Small intestine (tissue), 7 donors: ENCODE measurements at regions not wholly inside any gene's neighbourhood (a gene's known extent, or its start where the extent isn't known, plus 50 kb on each side); places are given as distances from the start of the nearest gene placed in this dataset.

Experiments
- DNase-seq, 2 donors: peaks; one replicate each; pipeline versions ENCODE4 v3.0.0 to v3.0.0-alpha.2; 2013
- FAIRE-seq: peaks from 2 replicates; lab custom pipeline; 2012; peaks lifted over from hg19 to GRCh38; lab: Jason Lieb, UNC
- H3K27ac ChIP-seq, 3 donors: one replicate each; pipeline ENCODE4 v1.5.1; 2013; ENCODE audit warnings: low read length in 2 of 3, mild to moderate bottlenecking in 2 of 3, control low read depth in 1 of 3, inconsistent platforms in 1 of 3, low read depth in 1 of 3, moderate library complexity in 1 of 3
- H3K27me3 ChIP-seq, 3 donors: one replicate each; pipeline ENCODE4 v1.6.1; 2013; ENCODE audit warnings: low read length in 3 of 3, inconsistent platforms in 1 of 3; ENCODE audit not compliant: control insufficient read depth in 3 of 3, insufficient read depth in 3 of 3
- H3K36me3 ChIP-seq, 3 donors: one replicate each; pipeline ENCODE4 v1.6.1; 2013; ENCODE audit warnings: low read length in 3 of 3, inconsistent platforms in 1 of 3, low read depth in 1 of 3, mild to moderate bottlenecking in 1 of 3, moderate library complexity in 1 of 3; ENCODE audit not compliant: control insufficient read depth in 3 of 3, insufficient read depth in 2 of 3
- H3K4me1 ChIP-seq, 3 donors: one replicate each; pipeline ENCODE4 v1.6.1; 2013; ENCODE audit warnings: low read length in 2 of 3, inconsistent platforms in 1 of 3, low read depth in 1 of 3, mild to moderate bottlenecking in 1 of 3, moderate library complexity in 1 of 3; ENCODE audit not compliant: control insufficient read depth in 3 of 3, insufficient read depth in 2 of 3
- H3K4me3 ChIP-seq, 3 donors: one replicate each; pipeline ENCODE4 v1.5.1; 2013; ENCODE audit warnings: low read length in 3 of 3, control low read depth in 1 of 3, inconsistent platforms in 1 of 3, low read depth in 1 of 3, mild to moderate bottlenecking in 1 of 3, moderate library complexity in 1 of 3
- H3K9me3 ChIP-seq, 2 donors: one replicate each; pipeline ENCODE4 v1.6.1; 2013; ENCODE audit warnings: low read depth in 1 of 2, low read length in 1 of 2; ENCODE audit not compliant: control insufficient read depth in 2 of 2, insufficient read depth in 1 of 2
- WGBS, 3 donors: extraction: QIAGEN DNeasy Blood & Tissue Kit; methylation state at CpG; one replicate each; pipeline ENCODE4 v1.1.7; 2013; 5-methylcytosine and 5-hydroxymethylcytosine counted together
- donor health status: healthy with polysubstance abuse.
- donor health status: control.
- donor health status: control.
- donor health status: Bipolar disorder and iron deficiency.
- donor health status: healthy.

DNA sequence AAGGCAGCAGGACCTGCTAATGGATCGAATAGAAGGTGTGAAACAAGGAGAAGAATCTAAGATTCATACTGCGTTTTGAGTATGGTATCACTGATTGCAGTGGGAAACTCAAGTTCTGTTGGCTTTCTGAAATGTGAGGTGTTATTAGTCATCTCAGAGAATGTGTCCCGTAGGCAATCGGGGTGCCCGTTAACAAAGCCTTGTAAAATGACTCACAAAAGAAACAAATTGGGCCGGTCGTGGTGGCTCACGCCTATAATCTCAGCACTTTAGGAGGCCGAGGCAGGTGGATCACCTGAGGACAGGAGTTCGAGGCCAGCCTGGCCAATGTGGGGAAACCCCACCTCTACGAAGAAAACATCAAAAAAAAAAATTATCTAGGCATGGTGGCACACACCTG, 118.2 kb upstream of the C7orf33 start:
- no peak for DNase-seq
- no peaks in the 10 kb centered on the region for H3K9me3 ChIP-seq
- no peaks in the 10 kb centered on the region for H3K4me1 ChIP-seq
- H3K36me3 ChIP-seq: no peaks in the 10 kb centered on the region
- H3K4me3 ChIP-seq: no peak overlapping the region
- WGBS, 3 donors: 28 to 65% (median 42%) methylated on average over 11 of the region's 11 CpGs
- no peak for FAIRE-seq
- no peaks in the 10 kb centered on the region for H3K27me3 ChIP-seq
- no peak overlapping the region for H3K27ac ChIP-seq

- WGBS, 3 donors: 56 to 68% (median 65%) methylated on average over 14 of the region's 14 CpGs
Measured at GRCh38 chr7:148473703-148474480, 116.7 kb upstream of the C7orf33 start.

GRCh38 chr7:148474481-148475025, 116.0 kb upstream of the C7orf33 start:
- Histone ChIP-seq H3K4me1 (no peaks in the 10 kb centered on the region), H3K9me3 (no peaks in the 10 kb centered on the region), H3K36me3 (no peaks in the 10 kb centered on the region), H3K27ac (no peak overlapping the region), H3K27me3 (no peaks in the 10 kb centered on the region), H3K4me3 (no peak overlapping the region)
- 83 to 91% (median 89%) methylated on average over 6 of the region's 6 CpGs for WGBS, 3 donors
- FAIRE-seq: no peak
- no peak for DNase-seq

More at GRCh38 chr7:148473703-148474480, 116.7 kb upstream of the C7orf33 start:
- no peak overlapping the region for H3K27ac ChIP-seq
- FAIRE-seq: no peak
- H3K27me3 ChIP-seq: no peaks in the 10 kb centered on the region
- no peaks in the 10 kb centered on the region for H3K36me3 ChIP-seq
- no peaks in the 10 kb centered on the region for H3K9me3 ChIP-seq
- no peak overlapping the region for H3K4me3 ChIP-seq
- H3K4me1 ChIP-seq: no peaks in the 10 kb centered on the region
- peak in 1 of 2 donors; percentile 11 for DNase-seq

DNA sequence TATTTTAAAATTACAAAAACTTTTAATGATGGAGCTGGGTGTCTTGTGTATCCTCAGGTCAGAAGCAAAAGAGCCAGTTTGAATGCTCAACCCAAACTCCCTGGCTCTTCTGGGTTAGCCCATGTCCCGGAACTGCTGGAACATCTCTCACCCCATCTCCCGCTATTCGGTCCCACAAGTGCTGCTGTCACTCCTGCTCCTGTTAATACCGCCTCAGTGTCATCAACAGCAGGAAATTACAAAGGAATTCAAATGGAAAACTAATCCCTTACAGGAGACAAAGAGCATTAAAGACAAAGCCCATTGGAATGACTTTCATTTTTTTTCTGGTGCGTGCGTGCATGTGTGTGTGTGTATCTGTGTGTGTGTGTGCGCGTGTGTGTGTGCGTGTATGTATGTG, 112.0 kb upstream of the C7orf33 start:
- no peak for DNase-seq
- H3K9me3 ChIP-seq: no peaks in the 10 kb centered on the region
- no peak overlapping the region for H3K27ac ChIP-seq
- 85 to 87% (median 87%) methylated on average over 9 of the region's 9 CpGs for WGBS, 3 donors
- no peaks in the 10 kb centered on the region for H3K4me1 ChIP-seq
- FAIRE-seq: no peak
- no peak overlapping the region for H3K4me3 ChIP-seq
- H3K36me3 ChIP-seq: no peaks in the 10 kb centered on the region
- no peaks in the 10 kb centered on the region for H3K27me3 ChIP-seq

DNA sequence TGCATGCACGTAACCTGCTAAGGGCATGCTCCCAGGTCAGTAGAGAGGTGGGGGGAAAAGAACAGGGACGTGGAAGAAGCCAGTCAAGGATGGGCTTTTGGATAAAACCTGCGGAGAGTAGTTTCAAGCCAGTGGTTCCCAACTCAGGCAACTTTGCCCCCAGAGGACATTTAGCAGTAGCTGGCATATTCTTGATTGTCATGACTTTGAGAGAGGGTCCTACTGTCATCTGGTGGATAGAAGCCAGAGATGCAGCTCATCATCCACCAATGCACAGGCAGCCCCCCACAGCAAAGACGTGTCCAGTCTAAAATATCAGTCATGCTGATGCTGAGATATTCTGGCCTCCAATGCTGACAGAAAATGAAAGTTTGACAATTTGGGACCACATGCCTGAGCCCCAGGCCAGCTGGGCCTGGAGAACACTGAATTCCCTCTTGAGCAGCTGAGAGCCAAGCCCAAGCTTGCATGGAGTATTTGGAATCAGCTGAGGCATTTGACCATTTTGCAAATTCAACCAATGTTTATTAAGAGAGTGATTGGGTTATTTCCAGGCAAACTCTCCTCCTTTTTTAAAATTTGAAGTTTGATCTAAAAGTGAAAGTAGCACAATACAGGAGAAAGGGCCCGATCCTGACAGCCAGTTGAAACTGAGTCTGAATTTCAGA, 110.0 kb upstream of the C7orf33 start:
- no peak for DNase-seq
- no peaks in the 10 kb centered on the region for H3K9me3 ChIP-seq
- H3K36me3 ChIP-seq: no peaks in the 10 kb centered on the region
- no peak overlapping the region for H3K27ac ChIP-seq
- no peaks in the 10 kb centered on the region for H3K27me3 ChIP-seq
- no peak for FAIRE-seq
- no peak overlapping the region for H3K4me3 ChIP-seq
- 75 to 83% (median 80%) methylated on average over 5 of the region's 5 CpGs for WGBS, 3 donors
- peaks cover 0 to 5% (median 3%) of the 10 kb centered on the region in 3 donors for H3K4me1 ChIP-seq

DNA sequence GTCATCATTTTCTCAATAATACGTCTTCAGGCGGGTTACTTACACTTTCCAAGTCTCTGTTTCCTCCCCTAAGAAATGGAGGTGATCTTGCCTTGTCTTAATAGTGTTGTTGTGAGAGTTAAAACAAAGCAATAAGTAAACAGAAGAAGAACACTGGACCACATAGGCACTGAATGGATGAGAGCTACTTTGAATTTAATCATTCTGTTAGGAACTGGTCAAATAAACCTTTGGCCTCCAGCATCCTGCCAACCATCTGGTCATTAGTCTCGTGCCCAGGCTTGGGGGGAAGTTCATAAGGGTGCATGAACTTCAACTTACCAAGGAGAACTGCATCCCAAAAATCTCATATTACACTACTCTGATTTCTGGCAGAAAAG, 109.4 kb upstream of the C7orf33 start:
- WGBS, 3 donors: 49 to 60% (median 52%) methylated on average over 3 of the region's 3 CpGs
- no peak overlapping the region for H3K27ac ChIP-seq
- H3K4me1 ChIP-seq: peaks cover 0 to 10% (median 4%) of the 10 kb centered on the region in 3 donors
- DNase-seq (peak in 1 of 2 donors; percentile 13), FAIRE-seq (no peak)
- H3K27me3 ChIP-seq: no peaks in the 10 kb centered on the region
- H3K4me3 ChIP-seq: no peak overlapping the region
- H3K36me3 ChIP-seq: no peaks in the 10 kb centered on the region
- no peaks in the 10 kb centered on the region for H3K9me3 ChIP-seq

DNA sequence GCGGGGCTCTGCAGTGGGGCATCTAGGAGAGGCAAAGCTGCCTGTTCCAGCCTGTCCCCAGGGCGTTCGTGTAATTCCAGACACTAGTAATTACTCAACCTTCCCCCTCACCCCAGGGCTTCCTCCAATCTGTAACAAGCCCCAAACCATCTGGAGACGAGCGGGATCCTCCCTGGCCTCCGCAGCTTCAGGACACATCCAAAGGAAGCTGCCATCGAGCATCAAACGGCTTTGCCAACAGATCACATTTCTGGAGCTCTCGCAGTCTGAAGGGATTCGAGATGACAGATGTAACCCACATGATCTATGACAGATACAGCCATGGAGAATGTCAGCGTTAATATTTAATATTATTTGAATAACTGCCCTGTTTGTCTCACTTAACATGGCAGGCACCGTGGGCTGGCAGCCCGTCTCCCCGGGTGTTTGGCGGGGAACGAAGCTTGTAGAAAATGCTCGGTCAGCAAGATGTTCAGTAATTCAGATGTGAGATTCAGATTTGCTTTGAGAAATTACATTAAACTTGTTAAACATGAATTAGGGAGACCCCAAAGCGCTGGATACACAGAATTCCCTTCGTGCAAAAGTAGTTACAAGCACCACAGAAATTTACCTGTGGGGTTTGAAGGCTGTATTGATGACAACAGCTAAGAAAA, 108.5 kb upstream of the C7orf33 start:
- Histone ChIP-seq H3K4me3 (no peak overlapping the region), H3K36me3 (no peaks in the 10 kb centered on the region), H3K4me1 (peaks cover 0 to 11% (median 4%) of the 10 kb centered on the region in 3 donors), H3K27me3 (no peaks in the 10 kb centered on the region), H3K9me3 (no peaks in the 10 kb centered on the region), H3K27ac (no peak overlapping the region)
- DNase-seq (no peak), FAIRE-seq (no peak)
- 79 to 92% (median 87%) methylated on average over 19 of the region's 19 CpGs for WGBS, 3 donors
